Activated naive CD8-positive, alpha-beta T cell treated with anti-CD3 and anti-CD28 coated beads, Interleukin-2, amount 10 ng/mL, durations not matched to agents 7 days and 5 days (primary cell): ENCODE measurements at regions not wholly inside any gene's neighbourhood (a gene's known extent, or its start where the extent isn't known, plus 50 kb on each side); places are given as distances from the start of the nearest gene placed in this dataset.
"Not testable (repeated sequence)": the region's sequence is repeated elsewhere in the genome, so short reads cannot be mapped to it uniquely, and the experiment has no call there.

Experiments used
- ATAC-seq: fragments of 150-1000 bp; cut with Tn5 transposase; one replicate; pipeline ENCODE4 v1.10.0; 2021; ENCODE audit warnings: low read depth, moderate library complexity
- POLR2A ChIA-PET: fragments of 350-600 bp; sonication (Branson Sonifier 250); formaldehyde crosslinking; loops from one replicate; lab custom pipeline; 2021; ENCODE audit warnings: antibody characterized with exemption; lab: Charles Lee
- DNase-seq: peaks from one replicate; pipeline ENCODE4 v3.0.0; 2021
- H3K27ac Mint-ChIP-seq: one replicate; pipeline ENCODE4 v1.8.0; 2022; ENCODE audit warnings: mild to moderate bottlenecking, mixed read lengths
- H3K27me3 Mint-ChIP-seq: one replicate; pipeline ENCODE4 v1.8.0; 2022; ENCODE audit warnings: mild to moderate bottlenecking, moderate library complexity, mixed read lengths
- H3K36me3 Mint-ChIP-seq: one replicate; pipeline ENCODE4 v1.8.0; 2021; ENCODE audit warnings: mild to moderate bottlenecking, mixed read lengths
- H3K4me1 Mint-ChIP-seq: one replicate; pipeline ENCODE4 v1.8.0; 2021; ENCODE audit warnings: mixed read lengths
- H3K4me3 Mint-ChIP-seq: one replicate; pipeline ENCODE4 v1.8.0; 2022; ENCODE audit warnings: mild to moderate bottlenecking, moderate library complexity, mixed read lengths
- H3K9me3 Mint-ChIP-seq: one replicate; pipeline ENCODE4 v1.8.0; 2021; ENCODE audit warnings: mixed read lengths

- Mint-ChIP-seq H3K27ac (no peak overlapping the region), H3K4me3 (no peak overlapping the region), H3K36me3 (no peaks in the 10 kb centered on the region), H3K27me3 (no peaks in the 10 kb centered on the region), H3K9me3 (no peaks in the 10 kb centered on the region), H3K4me1 (no peaks in the 10 kb centered on the region)
- no peak for ATAC-seq
- POLR2A ChIA-PET = no interaction called here
- DNase-seq = no peak
These were observed 490.1 kb upstream of the LRRC7 start for GRCh38 chr1:69077633-69078032.

- DNase-seq (no peak), ATAC-seq (no peak)
- POLR2A ChIA-PET = no interaction called here
- Mint-ChIP-seq H3K9me3 (peaks cover 2% of the 10 kb centered on the region), H3K27me3 (no peaks in the 10 kb centered on the region), H3K4me3 (no peak overlapping the region), H3K27ac (no peak overlapping the region), H3K36me3 (no peaks in the 10 kb centered on the region), H3K4me1 (no peaks in the 10 kb centered on the region)
These were observed 486.1 kb upstream of the LRRC7 start for GRCh38 chr1:69081668-69082067.

- Mint-ChIP-seq H3K27ac (no peak overlapping the region), H3K4me1 (no peaks in the 10 kb centered on the region), H3K4me3 (no peak overlapping the region), H3K27me3 (no peaks in the 10 kb centered on the region), H3K36me3 (no peaks in the 10 kb centered on the region), H3K9me3 (peaks cover 2% of the 10 kb centered on the region)
- ATAC-seq = no peak
- DNase-seq = no peak
- POLR2A ChIA-PET = no interaction called here
These were observed 485.4 kb upstream of the LRRC7 start for GRCh38 chr1:69082312-69082711.

DNA sequence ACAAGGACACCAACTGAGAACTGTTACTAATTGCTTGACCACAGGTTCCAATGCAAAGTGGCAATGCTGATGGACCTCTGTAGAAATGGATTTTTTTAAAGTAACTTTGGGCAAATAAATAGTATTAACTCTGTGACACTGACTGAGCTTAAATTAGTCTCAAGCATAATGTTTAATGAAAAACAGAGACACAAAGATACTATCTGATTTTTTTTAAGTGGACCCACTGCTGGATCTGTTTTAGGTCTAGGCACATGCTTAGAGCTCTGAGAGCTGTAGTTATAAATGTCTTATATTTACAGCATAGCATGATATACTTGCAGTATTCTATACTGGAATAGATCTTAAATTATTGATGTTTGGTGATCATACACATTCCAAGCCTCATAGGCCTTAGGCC lies 481.6 kb upstream of the LRRC7 start:
- Mint-ChIP-seq H3K27ac (no peak overlapping the region), H3K4me3 (no peak overlapping the region), H3K9me3 (peaks cover 6% of the 10 kb centered on the region), H3K27me3 (no peaks in the 10 kb centered on the region), H3K4me1 (no peaks in the 10 kb centered on the region), H3K36me3 (no peaks in the 10 kb centered on the region)
- no peak for ATAC-seq
- POLR2A ChIA-PET = no interaction called here
- DNase-seq = no peak

DNA sequence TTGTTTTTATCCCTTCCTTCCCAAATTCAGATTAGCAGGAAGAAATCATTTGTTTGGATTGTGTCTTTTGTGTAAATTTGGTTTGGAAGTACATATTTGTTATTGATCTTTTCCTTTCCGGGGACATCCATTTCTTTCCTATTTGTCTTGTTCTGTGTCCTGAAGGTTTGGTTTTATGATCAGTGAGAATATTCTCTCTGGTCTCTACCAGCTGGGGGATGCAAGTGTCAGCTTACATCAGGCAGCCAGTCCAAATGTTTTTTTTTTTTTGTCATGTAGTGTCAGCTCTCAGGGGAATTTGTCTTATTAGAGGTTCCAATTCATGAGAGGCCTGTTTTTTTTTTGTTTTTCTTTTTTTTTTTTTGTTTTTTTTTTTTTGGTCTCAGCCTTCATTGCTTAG lies 479.2 kb upstream of the LRRC7 start:
- DNase-seq (no peak), ATAC-seq (no peak)
- H3K27ac Mint-ChIP-seq = no peak overlapping the region
- H3K36me3 Mint-ChIP-seq = no peaks in the 10 kb centered on the region
- POLR2A ChIA-PET = no interaction called here
- no peaks in the 10 kb centered on the region for H3K4me1 Mint-ChIP-seq
- no peak overlapping the region for H3K4me3 Mint-ChIP-seq
- peaks cover 7% of the 10 kb centered on the region for H3K9me3 Mint-ChIP-seq
- no peaks in the 10 kb centered on the region for H3K27me3 Mint-ChIP-seq

DNA sequence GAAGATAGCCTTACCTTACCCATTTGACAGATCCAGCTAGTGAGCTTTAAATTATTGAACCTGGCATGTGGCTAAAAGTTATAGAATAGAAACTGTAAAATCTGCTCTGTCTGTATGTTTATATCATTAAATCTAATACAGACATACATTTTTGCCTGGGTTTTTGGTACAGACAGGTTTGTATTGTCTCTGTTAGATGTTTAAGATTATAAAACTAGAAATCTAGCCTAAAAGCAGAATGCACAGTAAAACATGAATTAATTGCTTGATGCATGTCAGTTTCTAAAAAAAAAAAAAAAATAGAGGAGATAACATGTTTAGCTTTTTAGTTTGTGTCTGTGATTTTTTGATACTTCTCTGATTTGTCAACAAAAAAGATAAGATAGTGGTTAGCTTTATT lies 477.6 kb upstream of the LRRC7 start:
- POLR2A ChIA-PET = no interaction called here
- Mint-ChIP-seq H3K27me3 (no peaks in the 10 kb centered on the region), H3K36me3 (no peaks in the 10 kb centered on the region), H3K27ac (no peak overlapping the region), H3K9me3 (peaks cover 6% of the 10 kb centered on the region), H3K4me3 (no peak overlapping the region), H3K4me1 (no peaks in the 10 kb centered on the region)
- DNase-seq = no peak
- no peak for ATAC-seq

- Mint-ChIP-seq H3K9me3 (peaks cover 6% of the 10 kb centered on the region), H3K27me3 (no peaks in the 10 kb centered on the region), H3K36me3 (no peaks in the 10 kb centered on the region), H3K4me3 (no peak overlapping the region), H3K4me1 (no peaks in the 10 kb centered on the region), H3K27ac (no peak overlapping the region)
- POLR2A ChIA-PET = no interaction called here
- DNase-seq = no peak
- no peak for ATAC-seq
These were observed 477.0 kb upstream of the LRRC7 start for GRCh38 chr1:69090752-69091151.

GRCh38 chr1:69102058-69102457 lies 465.7 kb upstream of the LRRC7 start:
- ATAC-seq, POLR2A ChIA-PET, H3K36me3 Mint-ChIP-seq, H3K27me3 Mint-ChIP-seq, H3K4me1 Mint-ChIP-seq, H3K4me3 Mint-ChIP-seq, DNase-seq, H3K27ac Mint-ChIP-seq: not testable (repeated sequence)
- peaks cover 10% of the 10 kb centered on the region for H3K9me3 Mint-ChIP-seq

DNA sequence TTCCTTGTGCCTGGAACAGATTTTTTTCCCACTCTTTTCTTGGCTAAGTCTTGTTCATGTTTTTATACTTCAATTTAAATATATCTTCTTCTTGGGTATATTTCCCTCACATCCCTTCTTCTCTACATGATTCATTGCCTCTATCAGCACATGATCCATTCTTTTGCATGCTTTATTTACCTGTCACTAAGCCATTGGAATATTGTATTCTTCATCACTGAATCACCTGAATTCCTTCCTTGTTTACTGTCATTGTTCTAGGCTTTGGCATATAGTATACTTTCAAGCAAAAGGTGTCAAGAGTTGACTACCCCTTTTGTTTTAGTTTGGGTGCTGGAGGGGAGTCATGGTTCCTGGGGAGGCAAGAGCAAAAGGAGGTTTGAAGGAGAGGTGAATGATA lies 464.5 kb upstream of the LRRC7 start:
- no peaks in the 10 kb centered on the region for H3K4me1 Mint-ChIP-seq
- DNase-seq = no peak
- H3K27me3 Mint-ChIP-seq = no peaks in the 10 kb centered on the region
- peaks cover 11% of the 10 kb centered on the region for H3K9me3 Mint-ChIP-seq
- no peak for ATAC-seq
- no peak overlapping the region for H3K4me3 Mint-ChIP-seq
- POLR2A ChIA-PET = no interaction called here
- peaks cover 1% of the 10 kb centered on the region for H3K36me3 Mint-ChIP-seq
- no peak overlapping the region for H3K27ac Mint-ChIP-seq

DNA sequence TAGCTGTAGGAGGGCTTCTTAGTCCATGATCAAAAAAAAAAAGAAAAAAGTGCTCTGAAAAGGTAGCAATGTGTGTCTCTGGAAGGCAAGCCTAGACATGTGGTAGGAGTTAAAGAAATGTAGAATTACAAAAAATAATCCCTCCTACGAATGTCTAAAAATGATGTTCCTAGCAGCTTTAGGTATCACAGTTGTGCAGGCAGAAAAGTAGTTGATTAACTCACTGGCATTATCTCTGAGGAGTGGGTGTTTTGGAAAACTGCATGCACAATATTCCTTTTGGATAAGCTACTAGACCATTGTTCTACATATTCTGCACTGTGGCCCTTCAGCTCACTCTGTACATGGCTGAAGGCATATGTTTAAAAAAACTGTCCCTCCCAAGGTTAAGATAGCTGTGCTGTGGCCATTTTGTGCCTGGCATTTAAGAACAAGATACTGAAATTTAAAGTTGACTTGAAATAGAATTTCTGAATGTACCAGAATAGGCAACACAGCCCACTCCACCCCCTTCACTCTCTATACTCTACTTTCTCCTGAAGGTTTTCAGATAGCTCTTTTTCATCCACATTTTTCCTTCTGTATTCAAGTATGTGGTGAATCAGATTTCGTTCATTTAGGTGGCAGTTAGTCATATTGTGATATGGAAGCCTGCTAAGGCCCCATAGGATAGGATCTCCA lies 463.9 kb upstream of the LRRC7 start:
- no peak overlapping the region for H3K4me3 Mint-ChIP-seq
- H3K9me3 Mint-ChIP-seq = peaks cover 9% of the 10 kb centered on the region
- no peaks in the 10 kb centered on the region for H3K4me1 Mint-ChIP-seq
- H3K27me3 Mint-ChIP-seq = no peaks in the 10 kb centered on the region
- no peak for ATAC-seq
- no peak for DNase-seq
- no peak overlapping the region for H3K27ac Mint-ChIP-seq
- H3K36me3 Mint-ChIP-seq = peaks cover 1% of the 10 kb centered on the region
- POLR2A ChIA-PET = no interaction called here

DNA sequence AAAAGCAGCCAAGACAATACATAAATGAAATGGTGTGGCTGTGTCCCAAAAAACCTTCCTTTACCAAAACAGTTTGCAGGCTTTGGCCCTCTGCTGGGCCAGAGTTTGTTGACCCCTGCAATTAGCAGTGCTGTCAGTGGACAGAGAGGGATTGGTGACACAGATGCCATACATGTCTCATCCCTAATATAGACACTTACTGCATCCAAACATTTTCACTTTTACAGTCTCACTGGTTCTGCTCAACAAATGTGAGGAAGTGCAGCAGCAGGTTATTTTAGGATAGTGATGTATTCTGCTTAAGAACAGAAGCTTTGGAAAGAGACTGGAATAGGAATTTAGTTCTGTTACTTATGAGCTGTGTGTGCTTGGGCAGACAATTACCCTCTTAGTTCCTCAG lies 462.8 kb upstream of the LRRC7 start:
- no peak overlapping the region for H3K27ac Mint-ChIP-seq
- peaks cover 11% of the 10 kb centered on the region for H3K9me3 Mint-ChIP-seq
- peaks cover 1% of the 10 kb centered on the region for H3K36me3 Mint-ChIP-seq
- ATAC-seq = no peak
- POLR2A ChIA-PET = no interaction called here
- no peak overlapping the region for H3K4me3 Mint-ChIP-seq
- no peaks in the 10 kb centered on the region for H3K27me3 Mint-ChIP-seq
- DNase-seq = no peak
- no peaks in the 10 kb centered on the region for H3K4me1 Mint-ChIP-seq

GRCh38 chr1:69109277-69109676 lies 458.4 kb upstream of the LRRC7 start:
- H3K4me1 Mint-ChIP-seq = no peaks in the 10 kb centered on the region
- POLR2A ChIA-PET = no interaction called here

GRCh38 chr1:69110851-69111250 lies 456.9 kb upstream of the LRRC7 start:
- no peak for ATAC-seq
- Mint-ChIP-seq H3K36me3 (no peaks in the 10 kb centered on the region), H3K4me3 (no peak overlapping the region), H3K27me3 (no peaks in the 10 kb centered on the region), H3K4me1 (no peaks in the 10 kb centered on the region), H3K9me3 (peaks cover 5% of the 10 kb centered on the region), H3K27ac (no peak overlapping the region)
- POLR2A ChIA-PET = no interaction called here
- no peak for DNase-seq

More at GRCh38 chr1:69109277-69109676, 458.4 kb upstream of the LRRC7 start:
- Mint-ChIP-seq H3K4me3 (no peak overlapping the region), H3K36me3 (no peaks in the 10 kb centered on the region), H3K9me3 (peaks cover 3% of the 10 kb centered on the region), H3K27ac (no peak overlapping the region), H3K27me3 (no peaks in the 10 kb centered on the region)
- ATAC-seq (no peak), DNase-seq (no peak)

- DNase-seq, H3K27me3 Mint-ChIP-seq, ATAC-seq, H3K4me1 Mint-ChIP-seq, H3K36me3 Mint-ChIP-seq, H3K27ac Mint-ChIP-seq, H3K4me3 Mint-ChIP-seq, POLR2A ChIA-PET, H3K9me3 Mint-ChIP-seq: not testable (repeated sequence)
These were observed 447.5 kb upstream of the LRRC7 start for GRCh38 chr1:69120126-69120741.
